Endothelial cell (in vitro differentiated cells): ENCODE measurements at regions not wholly inside any gene's neighbourhood (a gene's known extent, or its start where the extent isn't known, plus 50 kb on each side); places are given as distances from the start of the nearest gene placed in this dataset.

Experiments used
- DNase-seq: peaks from one replicate; pipeline ENCODE4 v3.0.0; 2021; ENCODE audit warnings: low spot score
- H3K27ac Mint-ChIP-seq: one replicate; pipeline ENCODE4 v1.8.0; 2021; ENCODE audit warnings: mixed read lengths, inconsistent platforms; ENCODE audit not compliant: unreplicated experiment
- H3K27me3 Mint-ChIP-seq: one replicate; pipeline ENCODE4 v1.8.0; 2021; ENCODE audit warnings: mild to moderate bottlenecking, moderate library complexity, mixed read lengths, inconsistent platforms; ENCODE audit not compliant: unreplicated experiment
- H3K36me3 Mint-ChIP-seq: one replicate; pipeline ENCODE4 v1.8.0; 2021; ENCODE audit warnings: mild to moderate bottlenecking, low read depth, mixed read lengths, inconsistent platforms; ENCODE audit not compliant: unreplicated experiment
- H3K4me1 Mint-ChIP-seq: one replicate; pipeline ENCODE4 v1.8.0; 2021; ENCODE audit warnings: mild to moderate bottlenecking, mixed read lengths, inconsistent platforms; ENCODE audit not compliant: unreplicated experiment
- H3K4me3 Mint-ChIP-seq: one replicate; pipeline ENCODE4 v1.8.0; 2021; ENCODE audit warnings: mild to moderate bottlenecking, mixed read lengths, inconsistent platforms; ENCODE audit not compliant: unreplicated experiment
- H3K9me3 Mint-ChIP-seq: one replicate; pipeline ENCODE4 v1.8.0; 2021; ENCODE audit warnings: mixed read lengths, inconsistent platforms; ENCODE audit not compliant: unreplicated experiment
- CTCF ChIP-seq: fragments of 200-600 bp; sonication (generic); IDR thresholded peaks from one replicate; pipeline ENCODE4 v1.5.0; 2021; ENCODE audit warnings: antibody characterized with exemption; ENCODE audit not compliant: unreplicated experiment

- no peaks in the 10 kb centered on the region for H3K4me1 Mint-ChIP-seq
- H3K9me3 Mint-ChIP-seq = no peaks in the 10 kb centered on the region
- H3K36me3 Mint-ChIP-seq = no peaks in the 10 kb centered on the region
- peaks cover 2% of the 10 kb centered on the region for H3K27me3 Mint-ChIP-seq
- no peak for DNase-seq
- no peak overlapping the region for H3K27ac Mint-ChIP-seq
- no peak overlapping the region for H3K4me3 Mint-ChIP-seq
- no peak for TF ChIP-seq CTCF
These were observed 620.5 kb upstream of the CITED2 start for GRCh38 chr6:139994998-139995397.

- no peaks in the 10 kb centered on the region for H3K9me3 Mint-ChIP-seq
These were observed 616.5 kb upstream of the CITED2 start for GRCh38 chr6:139990856-139991465.

GRCh38 chr6:139990026-139990686 is 615.7 kb upstream of the CITED2 start:
- H3K4me1 Mint-ChIP-seq = no peaks in the 10 kb centered on the region
- H3K9me3 Mint-ChIP-seq = no peaks in the 10 kb centered on the region
- H3K4me3 Mint-ChIP-seq = no peak overlapping the region
- DNase-seq = no peak
- no peak for TF ChIP-seq CTCF
- H3K27ac Mint-ChIP-seq = no peak overlapping the region
- H3K36me3 Mint-ChIP-seq = no peaks in the 10 kb centered on the region
- no peaks in the 10 kb centered on the region for H3K27me3 Mint-ChIP-seq

More at GRCh38 chr6:139990856-139991465, 616.5 kb upstream of the CITED2 start:
- Mint-ChIP-seq H3K27ac (no peak overlapping the region), H3K4me1 (no peaks in the 10 kb centered on the region), H3K27me3 (no peaks in the 10 kb centered on the region), H3K4me3 (no peak overlapping the region), H3K36me3 (no peaks in the 10 kb centered on the region)
- DNase-seq = no peak
- no peak for TF ChIP-seq CTCF

- no peaks in the 10 kb centered on the region for H3K4me1 Mint-ChIP-seq
- no peak for DNase-seq
- no peaks in the 10 kb centered on the region for H3K9me3 Mint-ChIP-seq
- H3K27ac Mint-ChIP-seq = no peak overlapping the region
- H3K4me3 Mint-ChIP-seq = no peak overlapping the region
- TF ChIP-seq CTCF = no peak
- no peaks in the 10 kb centered on the region for H3K27me3 Mint-ChIP-seq
- no peaks in the 10 kb centered on the region for H3K36me3 Mint-ChIP-seq
These were observed 614.2 kb upstream of the CITED2 start for GRCh38 chr6:139988685-139989084.

GRCh38 chr6:139987091-139987490 is 612.6 kb upstream of the CITED2 start:
- H3K36me3 Mint-ChIP-seq = no peaks in the 10 kb centered on the region
- H3K27me3 Mint-ChIP-seq = peaks cover 2% of the 10 kb centered on the region
- H3K4me3 Mint-ChIP-seq = no peak overlapping the region
- H3K4me1 Mint-ChIP-seq = peaks cover 7% of the 10 kb centered on the region
- no peak overlapping the region for H3K27ac Mint-ChIP-seq
- DNase-seq = no peak
- no peak for TF ChIP-seq CTCF
- no peaks in the 10 kb centered on the region for H3K9me3 Mint-ChIP-seq
